ENCODE measurements at regions not wholly inside any gene's neighbourhood (a gene's known extent, or its start where the extent isn't known, plus 50 kb on each side); places are given as distances from the start of the nearest gene placed in this dataset.

GRCh38 chr6:65908065-65908464, 201.0 kb upstream of the EYS start:
- no peak for DNase-seq

GRCh38 chr6:65903992-65904391, 197.0 kb upstream of the EYS start:
- no peak for DNase-seq

GRCh38 chr6:65900928-65901327, 193.9 kb upstream of the EYS start:
- DNase-seq, result no peak

- no peak for DNase-seq
These were observed 189.1 kb upstream of the EYS start for GRCh38 chr6:65896140-65896539.

DNA sequence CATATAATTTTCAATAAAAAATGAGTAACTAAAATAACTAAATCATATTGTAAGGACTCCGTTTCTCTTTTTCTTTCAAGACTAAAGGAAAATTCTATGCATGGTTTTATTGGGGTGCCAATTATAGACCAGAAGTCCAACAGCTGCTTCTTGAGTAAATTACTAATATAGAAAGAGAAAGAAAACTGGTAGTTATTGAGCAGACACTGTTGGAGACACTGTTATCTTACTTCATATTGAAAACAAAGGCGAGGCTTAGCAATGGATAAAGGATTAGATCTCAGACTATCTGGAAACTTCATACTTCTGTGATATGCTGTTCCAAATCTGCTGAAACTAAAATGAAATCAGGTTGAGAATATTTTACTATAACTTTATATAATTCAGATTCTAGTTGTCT, 169.6 kb upstream of the EYS start:
- no peak for DNase-seq

- no peak for DNase-seq
These were observed 145.4 kb upstream of the EYS start for GRCh38 chr6:65852369-65852852.

GRCh38 chr6:65830151-65830550, 123.1 kb upstream of the EYS start:
- no peak for DNase-seq

DNA sequence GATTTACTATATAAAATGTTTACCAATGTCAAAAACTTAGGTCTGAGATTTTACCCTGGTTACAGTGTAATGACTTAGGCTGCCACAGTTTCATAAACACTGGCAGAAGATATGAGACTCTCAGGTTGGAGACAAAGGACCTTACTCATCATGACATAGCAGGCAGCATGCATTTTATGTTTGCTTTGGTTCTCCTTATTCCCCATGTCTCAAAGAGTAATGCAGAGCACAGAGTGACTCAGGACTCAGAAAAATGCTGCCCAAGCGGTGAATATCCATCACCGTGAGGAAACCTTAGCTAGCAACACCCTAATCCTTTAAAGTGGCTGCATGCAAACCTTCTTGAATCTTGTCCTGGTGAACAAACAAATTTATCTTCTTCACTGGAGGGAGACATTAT, 112.1 kb upstream of the EYS start:
- DNase-seq, result no peak

GRCh38 chr6:65818576-65818975, 111.5 kb upstream of the EYS start:
- no peak for DNase-seq

GRCh38 chr6:65816991-65817390, 110.0 kb upstream of the EYS start:
- no peak for DNase-seq

GRCh38 chr6:65814071-65814470, 107.0 kb upstream of the EYS start:
- no peak for DNase-seq

DNA sequence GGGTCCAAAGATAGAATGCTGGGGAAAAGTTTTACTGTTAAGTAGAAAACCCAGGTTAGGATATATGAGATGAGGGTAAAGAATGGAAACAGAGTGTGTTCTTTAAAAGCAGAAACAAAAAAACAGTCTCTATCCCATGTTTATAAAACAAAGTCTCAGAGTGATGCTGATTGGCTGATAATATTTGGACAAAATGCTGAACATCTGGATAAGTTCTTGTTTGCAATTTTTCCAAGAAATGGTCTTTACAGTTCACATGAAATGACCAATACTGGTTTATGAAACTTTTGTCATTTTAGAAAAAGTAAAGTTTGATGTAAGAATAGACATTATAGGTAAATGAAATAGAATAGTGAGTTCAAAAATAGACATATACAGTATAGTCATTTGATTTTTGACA, 96.2 kb upstream of the EYS start:
- DNase-seq, result no peak

- no peak for DNase-seq
These were observed 92.4 kb upstream of the EYS start for GRCh38 chr6:65799389-65799788.

DNA sequence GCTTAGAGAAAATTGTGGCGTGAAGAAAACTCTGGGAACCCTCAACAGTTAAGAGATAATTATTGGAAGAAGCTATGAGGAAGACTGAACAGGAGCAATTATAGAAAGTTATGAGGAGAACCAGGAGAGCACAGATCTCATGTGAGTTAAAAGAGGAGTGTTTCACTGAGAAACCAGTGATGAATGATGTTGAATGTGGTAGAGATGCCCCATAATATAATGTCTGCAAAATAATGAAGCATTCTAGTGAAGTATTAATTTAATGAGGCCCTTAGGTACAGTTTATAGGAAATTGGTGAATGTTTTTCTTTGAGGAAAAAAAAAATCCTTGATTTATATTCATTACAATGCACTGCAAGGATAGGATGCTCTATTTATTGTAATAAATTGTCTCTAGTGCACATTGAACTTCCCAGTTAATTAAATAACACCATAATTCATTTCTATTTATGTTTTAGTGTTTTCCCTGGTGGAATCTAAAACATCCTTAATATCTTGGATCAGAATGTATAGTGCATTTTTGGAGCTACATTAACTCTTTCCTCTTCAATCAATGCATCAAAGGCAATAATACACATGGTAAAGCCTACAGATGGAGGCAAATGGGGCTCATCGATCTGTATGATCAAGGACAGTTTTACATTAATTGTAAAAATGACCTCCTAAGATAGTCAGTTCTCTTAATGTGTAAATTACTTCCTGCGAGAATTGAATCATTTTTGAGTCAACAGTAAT, 91.4 kb upstream of the EYS start:
- no peak for DNase-seq

GRCh38 chr6:65790666-65791065, 83.6 kb upstream of the EYS start:
- no peak for DNase-seq

DNA sequence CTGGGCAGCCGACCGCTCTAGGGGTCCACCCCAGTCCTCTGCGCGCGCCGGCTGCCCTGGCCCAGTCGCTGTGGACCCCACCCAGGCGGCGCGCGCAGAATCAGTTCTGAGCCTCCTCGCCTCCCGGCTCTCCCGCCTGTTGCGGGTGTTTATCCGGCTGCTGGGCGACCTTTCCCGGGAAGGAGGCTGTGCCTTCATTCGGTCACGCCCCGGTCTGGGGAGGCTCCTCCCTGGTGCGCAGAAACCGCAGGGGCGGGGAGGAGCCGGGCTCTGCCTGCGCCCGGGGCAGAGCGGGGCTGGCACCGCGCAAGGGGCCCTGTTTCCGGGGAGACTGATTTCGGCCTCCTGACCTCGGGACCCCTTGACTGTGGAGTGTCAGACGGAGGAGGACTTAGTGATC, 80.8 kb upstream of the EYS start:
- DNase-seq, result no peak

GRCh38 chr6:65786815-65787214, 79.8 kb upstream of the EYS start:
- no peak for DNase-seq

DNA sequence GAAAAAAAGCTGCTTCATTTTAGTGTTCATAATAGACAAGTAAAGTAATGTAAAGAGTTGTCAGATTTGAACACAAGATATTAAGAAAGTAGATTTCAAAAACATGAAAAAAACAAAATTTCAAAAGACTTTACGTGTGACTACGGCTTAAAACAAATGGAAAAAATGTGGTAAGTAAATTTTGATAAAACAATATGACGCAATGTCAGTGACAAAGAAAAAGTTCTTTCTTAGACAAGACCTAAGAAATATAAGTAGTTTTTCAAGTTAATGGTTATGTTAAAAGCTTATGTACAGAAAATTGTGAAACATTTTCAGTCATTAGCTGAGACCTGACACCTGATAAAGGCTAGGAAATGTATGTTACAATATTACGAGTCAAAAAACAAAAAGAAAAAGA, 73.7 kb upstream of the EYS start:
- DNase-seq, result no peak

GRCh38 chr6:65776332-65776731, 69.3 kb upstream of the EYS start:
- DNase-seq, result no peak

DNA sequence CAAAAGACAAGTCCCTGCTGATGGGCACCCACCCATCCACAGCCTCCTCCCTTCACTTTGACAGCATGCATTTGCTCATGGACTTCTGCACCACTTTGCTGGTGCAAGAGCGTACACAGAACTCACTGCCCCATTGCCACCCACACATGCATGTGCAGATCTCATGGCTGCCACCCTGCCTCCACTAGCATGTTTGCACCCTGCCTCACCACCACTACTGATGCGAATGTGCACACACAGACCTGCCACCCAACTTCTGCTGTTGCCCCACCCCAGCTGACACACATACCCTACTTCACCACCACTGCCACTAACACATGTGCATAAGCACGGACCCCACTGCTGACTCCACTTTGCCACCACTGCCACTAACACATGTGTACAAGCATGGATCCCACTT, 64.9 kb upstream of the EYS start:
- DNase-seq, result no peak

DNA sequence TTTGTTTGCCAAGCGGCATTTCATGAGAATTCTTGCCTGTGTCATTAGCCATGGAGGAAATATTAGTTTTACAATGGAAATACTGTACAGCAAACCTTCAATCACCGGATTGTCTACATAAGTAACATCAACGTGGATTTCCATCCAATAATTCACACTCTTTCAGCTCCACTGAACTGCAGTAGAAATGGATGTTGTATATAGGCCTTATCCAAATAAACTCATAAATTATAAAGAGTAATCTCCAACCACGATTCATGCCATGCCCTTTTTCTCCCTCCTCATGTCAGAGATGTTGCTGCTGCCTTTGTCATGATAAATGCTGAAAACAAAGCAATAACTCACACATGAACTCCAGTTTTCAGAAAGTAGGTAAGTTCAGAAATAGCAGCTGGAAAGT, 54.9 kb upstream of the EYS start:
- no peak for DNase-seq

GRCh38 chr6:65760285-65760684, 53.3 kb upstream of the EYS start:
- DNase-seq, result no peak

All from nucleus accumbens (tissue), 56 donors.